HG03025 (cell line): ENCODE measurements at regions not wholly inside any gene's neighbourhood (a gene's known extent, or its start where the extent isn't known, plus 50 kb on each side); places are given as distances from the start of the nearest gene placed in this dataset.

Source experiments
- ATAC-seq: cut with Tn5 transposase; IDR thresholded peaks from one replicate; pipeline ENCODE4 v1.9.1; 2021; ENCODE audit warnings: mild to moderate bottlenecking, moderate library complexity; ENCODE audit not compliant: unreplicated experiment, low FRiP score

- ATAC-seq, result no peak
These were observed 510.6 kb downstream of the XIRP2 start for GRCh38 chr2:167398873-167399272.

GRCh38 chr2:167388901-167389300 lies 500.6 kb downstream of the XIRP2 start:
- ATAC-seq, result no peak

- no peak for ATAC-seq
These were observed 500.2 kb downstream of the XIRP2 start for GRCh38 chr2:167388497-167388896.

GRCh38 chr2:167386694-167387093 lies 498.4 kb downstream of the XIRP2 start:
- no peak for ATAC-seq

- no peak for ATAC-seq
These were observed 495.4 kb downstream of the XIRP2 start for GRCh38 chr2:167383610-167384194.

GRCh38 chr2:167381349-167381748 lies 493.1 kb downstream of the XIRP2 start:
- no peak for ATAC-seq

GRCh38 chr2:167380555-167380954 lies 492.3 kb downstream of the XIRP2 start:
- ATAC-seq, result no peak

- ATAC-seq, result no peak
These were observed 491.8 kb downstream of the XIRP2 start for GRCh38 chr2:167380094-167380493.

GRCh38 chr2:167369083-167369482 lies 480.8 kb downstream of the XIRP2 start:
- no peak for ATAC-seq

GRCh38 chr2:167368371-167368770 lies 480.1 kb downstream of the XIRP2 start:
- ATAC-seq, result no peak

- ATAC-seq, result no peak
These were observed 476.9 kb downstream of the XIRP2 start for GRCh38 chr2:167365216-167365615.

- no peak for ATAC-seq
These were observed 473.1 kb downstream of the XIRP2 start for GRCh38 chr2:167361426-167361825.

- ATAC-seq, result no peak
These were observed 467.5 kb downstream of the XIRP2 start for GRCh38 chr2:167355821-167356220.

- ATAC-seq, result no peak
These were observed 465.5 kb downstream of the XIRP2 start for GRCh38 chr2:167353605-167354280.

- no peak for ATAC-seq
These were observed 457.3 kb downstream of the XIRP2 start for GRCh38 chr2:167345559-167345958.

GRCh38 chr2:167342769-167343168 lies 454.5 kb downstream of the XIRP2 start:
- ATAC-seq, result no peak

GRCh38 chr2:167340322-167340721 lies 452.0 kb downstream of the XIRP2 start:
- no peak for ATAC-seq

- no peak for ATAC-seq
These were observed 447.9 kb downstream of the XIRP2 start for GRCh38 chr2:167336213-167336612.

- no peak for ATAC-seq
These were observed 447.3 kb downstream of the XIRP2 start for GRCh38 chr2:167335541-167335992.

- no peak for ATAC-seq
These were observed 446.0 kb downstream of the XIRP2 start for GRCh38 chr2:167334146-167334742.

GRCh38 chr2:167333245-167333644 lies 445.0 kb downstream of the XIRP2 start:
- ATAC-seq, result no peak

- no peak for ATAC-seq
These were observed 444.1 kb downstream of the XIRP2 start for GRCh38 chr2:167332358-167332757.
